H9 (cell line): ENCODE measurements at regions not wholly inside any gene's neighbourhood (a gene's known extent, or its start where the extent isn't known, plus 50 kb on each side); places are given as distances from the start of the nearest gene placed in this dataset.

Source experiments
- DNase-seq: peaks from one replicate; pipeline ENCODE4 v3.0.0-alpha.2; 2017
- H2AFZ ChIP-seq: one replicate; pipeline ENCODE4 v1.6.1; 2013; ENCODE audit warnings: mild to moderate bottlenecking, low read length, control low read depth, moderate library complexity
- H2AK5ac ChIP-seq: 2 replicates; pipeline ENCODE4 v1.6.1; 2013; ENCODE audit warnings: low read length, control low read depth, mixed read lengths; ENCODE audit not compliant: insufficient read length
- H2BK120ac ChIP-seq: one replicate; pipeline ENCODE4 v1.6.1; 2013; ENCODE audit warnings: low read depth, mild to moderate bottlenecking, low read length, control low read depth, inconsistent platforms; ENCODE audit not compliant: poor library complexity, severe bottlenecking
- H2BK12ac ChIP-seq: 2 replicates; pipeline ENCODE4 v1.6.1; 2013; ENCODE audit warnings: low read length, control low read depth, mixed read lengths, low read depth; ENCODE audit not compliant: insufficient read length
- H2BK15ac ChIP-seq: 2 replicates; pipeline ENCODE4 v1.6.1; 2013; ENCODE audit warnings: low read depth, low read length, control low read depth
- H2BK20ac ChIP-seq: one replicate; pipeline ENCODE4 v1.6.1; 2013; ENCODE audit warnings: low read depth, mild to moderate bottlenecking, low read length, control low read depth, inconsistent platforms; ENCODE audit not compliant: poor library complexity, severe bottlenecking
- H2BK5ac ChIP-seq: 2 replicates; pipeline ENCODE4 v1.6.1; 2013; ENCODE audit warnings: low read length, control low read depth, mixed read lengths; ENCODE audit not compliant: insufficient read length
- H3K14ac ChIP-seq: 2 replicates; pipeline ENCODE4 v1.6.1; 2013; ENCODE audit warnings: low read length, control low read depth; ENCODE audit not compliant: insufficient read depth
- H3K18ac ChIP-seq: 2 replicates; pipeline ENCODE4 v1.6.1; 2013; ENCODE audit warnings: low read depth, mild to moderate bottlenecking, mixed read lengths, low read length, control low read depth; ENCODE audit not compliant: insufficient read length
- H3K23ac ChIP-seq: 2 replicates; pipeline ENCODE4 v1.6.1; 2013; ENCODE audit warnings: low read length, control low read depth, mixed read lengths, low read depth; ENCODE audit not compliant: insufficient read length
- H3K23me2 ChIP-seq: 2 replicates; pipeline ENCODE4 v1.6.1; 2013; ENCODE audit warnings: low read depth, mild to moderate bottlenecking, mixed read lengths, low read length, control low read depth; ENCODE audit not compliant: insufficient read length, poor library complexity, severe bottlenecking
- H3K27ac ChIP-seq: 2 replicates; pipeline ENCODE4 v1.5.1; 2013; ENCODE audit warnings: low read length, control low read depth, mixed read lengths, low read depth; ENCODE audit not compliant: insufficient read length
- H3K27me3 ChIP-seq: 2 replicates; pipeline ENCODE4 v1.6.1; 2013; ENCODE audit warnings: low read length, control low read depth, inconsistent platforms; ENCODE audit not compliant: insufficient read depth
- H3K4ac ChIP-seq: 2 replicates; pipeline ENCODE4 v1.6.1; 2013; ENCODE audit warnings: low read depth, mild to moderate bottlenecking, control low read depth, inconsistent platforms, low read length, moderate library complexity
- H3K4me1 ChIP-seq: 2 replicates; pipeline ENCODE4 v1.6.1; 2013; ENCODE audit warnings: low read length, control low read depth, inconsistent platforms; ENCODE audit not compliant: insufficient read depth
- H3K4me2 ChIP-seq: 2 replicates; pipeline ENCODE4 v1.6.1; 2013; ENCODE audit warnings: low read length, control low read depth, mixed read lengths; ENCODE audit not compliant: insufficient read length, insufficient read depth
- H3K56ac ChIP-seq: 2 replicates; pipeline ENCODE4 v1.6.1; 2013; ENCODE audit warnings: low read depth, mild to moderate bottlenecking, mixed read lengths, low read length, control low read depth; ENCODE audit not compliant: insufficient read length
- H3K79me1 ChIP-seq: 2 replicates; pipeline ENCODE4 v1.6.1; 2013; ENCODE audit warnings: low read depth, mild to moderate bottlenecking, moderate library complexity, low read length, control low read depth, inconsistent platforms; ENCODE audit not compliant: insufficient read depth, poor library complexity, severe bottlenecking
- H3K79me2 ChIP-seq: 2 replicates; pipeline ENCODE4 v1.6.1; 2013; ENCODE audit warnings: low read length, control low read depth, inconsistent platforms; ENCODE audit not compliant: insufficient read depth
- H3K9ac ChIP-seq: 2 replicates; pipeline ENCODE4 v1.6.1; 2013; ENCODE audit warnings: low read length, control low read depth, mixed read lengths; ENCODE audit not compliant: insufficient read length; ENCODE audit errors: extremely low read depth
- H3K9me3 ChIP-seq: one replicate; pipeline ENCODE4 v1.6.1; 2013; ENCODE audit warnings: low read depth, low read length, inconsistent platforms; ENCODE audit not compliant: control insufficient read depth
- H3T11ph ChIP-seq: one replicate; pipeline ENCODE4 v1.6.1; 2013; ENCODE audit warnings: mild to moderate bottlenecking, low read length, control low read depth, inconsistent platforms
- H4K20me1 ChIP-seq: one replicate; pipeline ENCODE4 v1.6.1; 2013; ENCODE audit not compliant: control insufficient read depth, insufficient read length, insufficient read depth
- H4K5ac ChIP-seq: 2 replicates; pipeline ENCODE4 v1.6.1; 2013; ENCODE audit warnings: low read depth, mild to moderate bottlenecking, mixed read lengths, low read length, control low read depth; ENCODE audit not compliant: insufficient read length
- H4K8ac ChIP-seq: replicated peaks from 2 replicates; pipeline ENCODE4 v1.6.1; 2013; ENCODE audit warnings: low read length, control low read depth, mixed read lengths, low read depth; ENCODE audit not compliant: insufficient read length
- H4K91ac ChIP-seq: 2 replicates; pipeline ENCODE4 v1.6.1; 2013; ENCODE audit warnings: low read depth, mild to moderate bottlenecking, moderate library complexity, mixed read lengths, low read length, control low read depth; ENCODE audit not compliant: insufficient read length
- H3K27ac Mint-ChIP-seq, 3 experiments: 2 replicates in 2 of 3; 3 replicates in 1 of 3; pipeline ENCODE4 v1.8.0; 2020 to 2021; ENCODE audit warnings: mixed read lengths in 3 of 3, mild to moderate bottlenecking in 1 of 3, moderate library complexity in 1 of 3
- H3K27me3 Mint-ChIP-seq: 2 replicates; pipeline ENCODE4 v1.8.0; 2021; ENCODE audit warnings: low read depth, mild to moderate bottlenecking, moderate library complexity, mixed read lengths
- H3K36me3 Mint-ChIP-seq, 3 experiments: 2 replicates in 2 of 3; 3 replicates in 1 of 3; pipeline ENCODE4 v1.8.0; 2020 to 2021; ENCODE audit warnings: low read depth in 3 of 3, mixed read lengths in 3 of 3; ENCODE audit not compliant: insufficient read depth in 1 of 3
- H3K4me1 Mint-ChIP-seq, 2 experiments: 2 replicates each; pipeline ENCODE4 v1.8.0; 2020; ENCODE audit warnings: mixed read lengths in 2 of 2
- H3K4me3 Mint-ChIP-seq, 2 experiments: 2 replicates in 1 of 2; 3 replicates in 1 of 2; pipeline ENCODE4 v1.8.0; 2020 to 2021; ENCODE audit warnings: mild to moderate bottlenecking in 2 of 2, mixed read lengths in 2 of 2, moderate library complexity in 1 of 2
- H3K9me3 Mint-ChIP-seq, 2 experiments: 2 replicates in 1 of 2; 3 replicates in 1 of 2; pipeline ENCODE4 v1.8.0; 2020; ENCODE audit warnings: mild to moderate bottlenecking in 2 of 2, mixed read lengths in 2 of 2, moderate library complexity in 1 of 2
- CTCF ChIP-seq: fragments of 200-600 bp; sonication (generic); conservative IDR thresholded peaks from 3 replicates; pipeline ENCODE4 v1.8.0; 2021; ENCODE audit warnings: antibody characterized with exemption, mild to moderate bottlenecking
- WGBS: extraction: QIAGEN DNeasy Blood & Tissue Kit; methylation state at CpG from one replicate; pipeline ENCODE4 v1.1.7; 2013; ENCODE audit warnings: missing lambda C conversion rate, low lambda C conversion rate, mixed read lengths; ENCODE audit not compliant: insufficient read length; ENCODE audit errors: extremely low coverage; 5-methylcytosine and 5-hydroxymethylcytosine counted together

GRCh38 chr3:159879146-159879545, 109.5 kb upstream of the IL12A start:
- H3K4me3 Mint-ChIP-seq = no peak overlapping the region
- DNase-seq = no peak
- no peak overlapping the region for H3K9ac ChIP-seq
- no peak overlapping the region for H3K18ac ChIP-seq
- WGBS = no CpG with 5 or more reads among the region's 2 CpGs
- H4K20me1 ChIP-seq = no peaks in the 10 kb centered on the region
- H3K14ac ChIP-seq = no peak overlapping the region
- no peak overlapping the region for H4K5ac ChIP-seq
- no peak overlapping the region for H3K4ac ChIP-seq
- no peaks in the 10 kb centered on the region for H3K27me3 Mint-ChIP-seq
- no peak overlapping the region for H3K27ac ChIP-seq
- H3K4me1 Mint-ChIP-seq = peaks cover 18 to 21% of the 10 kb centered on the region in 2 experiments
- H2BK5ac ChIP-seq = no peak overlapping the region
- H3K56ac ChIP-seq = no peak overlapping the region
- no peaks in the 10 kb centered on the region for H3K9me3 Mint-ChIP-seq
- H2BK20ac ChIP-seq = no peak overlapping the region
- no peaks in the 10 kb centered on the region for H3K9me3 ChIP-seq
- TF ChIP-seq CTCF = no peak
- no peak overlapping the region for H2AFZ ChIP-seq
- H4K91ac ChIP-seq = no peak overlapping the region
- no peak overlapping the region for H2BK12ac ChIP-seq
- H4K8ac ChIP-seq = no peak overlapping the region
- H3K79me2 ChIP-seq = no peaks in the 10 kb centered on the region
- no peak overlapping the region for H3T11ph ChIP-seq
- H2BK120ac ChIP-seq = no peak overlapping the region
- H3K4me1 ChIP-seq = 0 out of 2 replicates have a peak, but pooled peaks cover 2% of the 10 kb centered on the region
- no peak overlapping the region for H3K23ac ChIP-seq
- no peaks in the 10 kb centered on the region for H3K27me3 ChIP-seq
- no peak overlapping the region for H3K27ac Mint-ChIP-seq
- no peaks in the 10 kb centered on the region for H3K79me1 ChIP-seq
- no peak overlapping the region for H2AK5ac ChIP-seq
- no peak overlapping the region for H2BK15ac ChIP-seq
- no peak overlapping the region for H3K4me2 ChIP-seq
- H3K23me2 ChIP-seq = no peaks in the 10 kb centered on the region
- H3K36me3 Mint-ChIP-seq = peaks cover 0 to 7% (median 3%) of the 10 kb centered on the region in 3 experiments; a peak in 4 of 7 replicates
